ENCODE measurements at regions not wholly inside any gene's neighbourhood (a gene's known extent, or its start where the extent isn't known, plus 50 kb on each side); places are given as distances from the start of the nearest gene placed in this dataset.

- Histone ChIP-seq H3K27ac (ENCODE audit: low read depth in 1 of 2, low read length in 2 of 2) (no peak overlapping the region), H3K27me3 (ENCODE audit: control insufficient read depth in 1 of 2, insufficient read depth in 2 of 2, low read length in 1 of 2) (peaks cover 0 to 2% of the 10 kb centered on the region in 2 donors), H3K36me3 (ENCODE audit: control insufficient read depth in 1 of 2, insufficient read depth in 2 of 2, low read length in 1 of 2) (no peaks in the 10 kb centered on the region), H3K4me3 (ENCODE audit: low read length in 2 of 2) (no peak overlapping the region), H3K4me1 (ENCODE audit: control insufficient read depth in 1 of 2, insufficient read depth in 2 of 2, low read length in 2 of 2) (no peaks in the 10 kb centered on the region), H3K9me3 (ENCODE audit: control insufficient read depth, low read length) (no peaks in the 10 kb centered on the region)
- intact Hi-C loops (cut with DNase I): loop anchor here in 1 of 2 donors (5.0 kb wide), 1 partner anchor 451 kb away; no protein-coding TSS in a partner anchor
- no peak for ATAC-seq (ENCODE audit: low FRiP score)
- no peak for DNase-seq
- WGBS, 2 donors: 18 to 28% methylated on average over 9 of the region's 9 CpGs
These were observed 483.4 kb upstream of the KLHL29 start for GRCh38 chr2:22901471-22902179.

GRCh38 chr2:22902180-22902550, 482.8 kb upstream of the KLHL29 start:
- H3K4me1 ChIP-seq (ENCODE audit: control insufficient read depth in 1 of 2, insufficient read depth in 2 of 2, low read length in 2 of 2): no peaks in the 10 kb centered on the region
- intact Hi-C loops (cut with DNase I): loop anchor here in 1 of 2 donors (5.0 kb wide), 1 partner anchor 450 kb away; no protein-coding TSS in a partner anchor
- H3K36me3 ChIP-seq (ENCODE audit: control insufficient read depth in 1 of 2, insufficient read depth in 2 of 2, low read length in 1 of 2): no peaks in the 10 kb centered on the region
- H3K9me3 ChIP-seq (ENCODE audit: control insufficient read depth, low read length): no peaks in the 10 kb centered on the region
- WGBS, 2 donors: 15 to 33% methylated on average over 5 of the region's 5 CpGs
- H3K27ac ChIP-seq (ENCODE audit: low read depth in 1 of 2, low read length in 2 of 2): no peak overlapping the region
- H3K4me3 ChIP-seq (ENCODE audit: low read length in 2 of 2): no peak overlapping the region
- ATAC-seq (ENCODE audit: low FRiP score) (no peak), DNase-seq (no peak)
- peaks cover 0 to 2% of the 10 kb centered on the region in 2 donors for H3K27me3 ChIP-seq (ENCODE audit: control insufficient read depth in 1 of 2, insufficient read depth in 2 of 2, low read length in 1 of 2)

- no peaks in the 10 kb centered on the region for H3K4me1 ChIP-seq (ENCODE audit: control insufficient read depth in 1 of 2, insufficient read depth in 2 of 2, low read length in 2 of 2)
- no peak overlapping the region for H3K27ac ChIP-seq (ENCODE audit: low read depth in 1 of 2, low read length in 2 of 2)
- ATAC-seq (ENCODE audit: low FRiP score) (no peak), DNase-seq (no peak)
- H3K4me3 ChIP-seq (ENCODE audit: low read length in 2 of 2): no peak overlapping the region
- 88 to 89% methylated on average over 6 of the region's 6 CpGs for WGBS, 2 donors
- H3K9me3 ChIP-seq (ENCODE audit: control insufficient read depth, low read length): no peaks in the 10 kb centered on the region
- peaks cover 0 to 2% of the 10 kb centered on the region in 2 donors for H3K27me3 ChIP-seq (ENCODE audit: control insufficient read depth in 1 of 2, insufficient read depth in 2 of 2, low read length in 1 of 2)
- H3K36me3 ChIP-seq (ENCODE audit: control insufficient read depth in 1 of 2, insufficient read depth in 2 of 2, low read length in 1 of 2): no peaks in the 10 kb centered on the region
- intact Hi-C loops (cut with DNase I): loop anchor here in 1 of 2 donors (5.0 kb wide), 1 partner anchor 450 kb away; no protein-coding TSS in a partner anchor
These were observed 482.3 kb upstream of the KLHL29 start for GRCh38 chr2:22902662-22903165.

- peaks cover 0 to 2% of the 10 kb centered on the region in 2 donors for H3K27me3 ChIP-seq (ENCODE audit: control insufficient read depth in 1 of 2, insufficient read depth in 2 of 2, low read length in 1 of 2)
- no peaks in the 10 kb centered on the region for H3K36me3 ChIP-seq (ENCODE audit: control insufficient read depth in 1 of 2, insufficient read depth in 2 of 2, low read length in 1 of 2)
- no peak overlapping the region for H3K4me3 ChIP-seq (ENCODE audit: low read length in 2 of 2)
- no peaks in the 10 kb centered on the region for H3K4me1 ChIP-seq (ENCODE audit: control insufficient read depth in 1 of 2, insufficient read depth in 2 of 2, low read length in 2 of 2)
- no peaks in the 10 kb centered on the region for H3K9me3 ChIP-seq (ENCODE audit: control insufficient read depth, low read length)
- intact Hi-C loops (cut with DNase I): loop anchor here in 1 of 2 donors (5.0 kb wide), 1 partner anchor 449 kb away; no protein-coding TSS in a partner anchor
- no peak for DNase-seq
- ATAC-seq (ENCODE audit: low FRiP score): no peak
- 67 to 70% methylated on average over 1 of the region's 1 CpG for WGBS, 2 donors
- no peak overlapping the region for H3K27ac ChIP-seq (ENCODE audit: low read depth in 1 of 2, low read length in 2 of 2)
These were observed 481.4 kb upstream of the KLHL29 start for GRCh38 chr2:22903616-22904015.

GRCh38 chr2:22904126-22904684, 480.8 kb upstream of the KLHL29 start:
- 41 to 43% methylated on average over 6 of the region's 6 CpGs for WGBS, 2 donors
- Histone ChIP-seq H3K4me3 (ENCODE audit: low read length in 2 of 2) (no peak overlapping the region), H3K27ac (ENCODE audit: low read depth in 1 of 2, low read length in 2 of 2) (no peak overlapping the region), H3K4me1 (ENCODE audit: control insufficient read depth in 1 of 2, insufficient read depth in 2 of 2, low read length in 2 of 2) (no peaks in the 10 kb centered on the region), H3K27me3 (ENCODE audit: control insufficient read depth in 1 of 2, insufficient read depth in 2 of 2, low read length in 1 of 2) (peaks cover 0 to 2% of the 10 kb centered on the region in 2 donors), H3K36me3 (ENCODE audit: control insufficient read depth in 1 of 2, insufficient read depth in 2 of 2, low read length in 1 of 2) (no peaks in the 10 kb centered on the region), H3K9me3 (ENCODE audit: control insufficient read depth, low read length) (no peaks in the 10 kb centered on the region)
- intact Hi-C loops (cut with DNase I): loop anchor here in 1 of 2 donors (5.0 kb wide), 1 partner anchor 448 kb away; no protein-coding TSS in a partner anchor
- DNase-seq (peak in 1 of 2 donors; percentile 77), ATAC-seq (ENCODE audit: low FRiP score) (peak; percentile 52)

GRCh38 chr2:22907330-22907729, 477.6 kb upstream of the KLHL29 start:
- Histone ChIP-seq H3K27me3 (ENCODE audit: control insufficient read depth in 1 of 2, insufficient read depth in 2 of 2, low read length in 1 of 2) (peaks cover 0 to 4% of the 10 kb centered on the region in 2 donors), H3K4me3 (ENCODE audit: low read length in 2 of 2) (no peak overlapping the region), H3K4me1 (ENCODE audit: control insufficient read depth in 1 of 2, insufficient read depth in 2 of 2, low read length in 2 of 2) (no peaks in the 10 kb centered on the region), H3K9me3 (ENCODE audit: control insufficient read depth, low read length) (peaks cover 2% of the 10 kb centered on the region), H3K27ac (ENCODE audit: low read depth in 1 of 2, low read length in 2 of 2) (no peak overlapping the region), H3K36me3 (ENCODE audit: control insufficient read depth in 1 of 2, insufficient read depth in 2 of 2, low read length in 1 of 2) (no peaks in the 10 kb centered on the region)
- intact Hi-C loops (cut with DNase I): no loop called here
- DNase-seq (no peak), ATAC-seq (ENCODE audit: low FRiP score) (no peak)
- WGBS, 2 donors: 51 to 62% methylated on average over 2 of the region's 2 CpGs

GRCh38 chr2:22912398-22912797, 472.6 kb upstream of the KLHL29 start:
- whole genome bisulfite sequencing, 2 donors: 72 to 77% methylated on average over 3 of the region's 3 CpGs
- no peaks in the 10 kb centered on the region for H3K36me3 ChIP-seq (ENCODE audit: control insufficient read depth in 1 of 2, insufficient read depth in 2 of 2, low read length in 1 of 2)
- peaks cover 2% of the 10 kb centered on the region for H3K9me3 ChIP-seq (ENCODE audit: control insufficient read depth, low read length)
- intact Hi-C loops (cut with DNase I): no loop called here
- ATAC-seq (ENCODE audit: low FRiP score) (no peak), DNase-seq (no peak)
- H3K27ac ChIP-seq (ENCODE audit: low read depth in 1 of 2, low read length in 2 of 2): no peak overlapping the region
- no peaks in the 10 kb centered on the region for H3K4me1 ChIP-seq (ENCODE audit: control insufficient read depth in 1 of 2, insufficient read depth in 2 of 2, low read length in 2 of 2)
- H3K4me3 ChIP-seq (ENCODE audit: low read length in 2 of 2): no peak overlapping the region
- peaks cover 0 to 1% of the 10 kb centered on the region in 2 donors for H3K27me3 ChIP-seq (ENCODE audit: control insufficient read depth in 1 of 2, insufficient read depth in 2 of 2, low read length in 1 of 2)

GRCh38 chr2:22929998-22930397, 455.0 kb upstream of the KLHL29 start:
- DNase-seq (no peak), ATAC-seq (ENCODE audit: low FRiP score) (no peak)
- no peak overlapping the region for H3K4me3 ChIP-seq (ENCODE audit: low read length in 2 of 2)
- intact Hi-C loops (cut with DNase I): no loop called here
- no peak overlapping the region for H3K27ac ChIP-seq (ENCODE audit: low read depth in 1 of 2, low read length in 2 of 2)
- WGBS, 2 donors: 60 to 66% methylated on average over 1 of the region's 1 CpG
- H3K4me1 ChIP-seq (ENCODE audit: control insufficient read depth in 1 of 2, insufficient read depth in 2 of 2, low read length in 2 of 2): no peaks in the 10 kb centered on the region
- H3K36me3 ChIP-seq (ENCODE audit: control insufficient read depth in 1 of 2, insufficient read depth in 2 of 2, low read length in 1 of 2): no peaks in the 10 kb centered on the region
- H3K9me3 ChIP-seq (ENCODE audit: control insufficient read depth, low read length): no peaks in the 10 kb centered on the region
- H3K27me3 ChIP-seq (ENCODE audit: control insufficient read depth in 1 of 2, insufficient read depth in 2 of 2, low read length in 1 of 2): no peaks in the 10 kb centered on the region

GRCh38 chr2:22930781-22931180, 454.2 kb upstream of the KLHL29 start:
- no peaks in the 10 kb centered on the region for H3K36me3 ChIP-seq (ENCODE audit: control insufficient read depth in 1 of 2, insufficient read depth in 2 of 2, low read length in 1 of 2)
- no peak overlapping the region for H3K27ac ChIP-seq (ENCODE audit: low read depth in 1 of 2, low read length in 2 of 2)
- H3K4me1 ChIP-seq (ENCODE audit: control insufficient read depth in 1 of 2, insufficient read depth in 2 of 2, low read length in 2 of 2): no peaks in the 10 kb centered on the region
- H3K27me3 ChIP-seq (ENCODE audit: control insufficient read depth in 1 of 2, insufficient read depth in 2 of 2, low read length in 1 of 2): no peaks in the 10 kb centered on the region
- intact Hi-C loops (cut with DNase I): no loop called here
- WGBS, 2 donors: 38 to 45% methylated on average over 6 of the region's 6 CpGs
- ATAC-seq (ENCODE audit: low FRiP score): no peak
- no peak for DNase-seq
- H3K9me3 ChIP-seq (ENCODE audit: control insufficient read depth, low read length): no peaks in the 10 kb centered on the region
- no peak overlapping the region for H3K4me3 ChIP-seq (ENCODE audit: low read length in 2 of 2)

All from aorta (tissue), 5 donors.